ENCODE measurements at regions not wholly inside any gene's neighbourhood (a gene's known extent, or its start where the extent isn't known, plus 50 kb on each side); places are given as distances from the start of the nearest gene placed in this dataset.

GRCh38 chr13:73715114-73715910 is 418.9 kb downstream of the KLF12 start:
- Histone ChIP-seq H3K9me3 (no peaks in the 10 kb centered on the region), H3K27me3 (no peaks in the 10 kb centered on the region), H3K36me3 (no peaks in the 10 kb centered on the region), H3K27ac (peak overlapping the region; percentile 22), H3K4me3 (no peak overlapping the region), H3K9ac (ENCODE audit: low read depth in 2 of 2, low read length in 2 of 2) (peak overlapping the region in 1 of 2 donors; percentile 29), H3K4me1 (no peaks in the 10 kb centered on the region)
- intact Hi-C loops (cut with DNase I): loop anchor here (10.0 kb wide), 1 partner anchor 661 kb away; the partner anchor contains the start of gene KLF5
- no peak for TF ChIP-seq CTCF (IDR thresholded peaks at IDR 0.05)
- no peak for DNase-seq

GRCh38 chr13:73714522-73714921 is 419.7 kb downstream of the KLF12 start:
- H3K9ac ChIP-seq (ENCODE audit: low read depth in 2 of 2, low read length in 2 of 2): no peak overlapping the region
- no peaks in the 10 kb centered on the region for H3K36me3 ChIP-seq
- H3K9me3 ChIP-seq: no peaks in the 10 kb centered on the region
- DNase-seq: no peak
- no peak overlapping the region for H3K4me3 ChIP-seq
- no peak overlapping the region for H3K27ac ChIP-seq
- intact Hi-C loops (cut with DNase I): loop anchor here (10.0 kb wide), 1 partner anchor 660 kb away; the partner anchor contains the start of gene KLF5
- no peaks in the 10 kb centered on the region for H3K27me3 ChIP-seq
- no peaks in the 10 kb centered on the region for H3K4me1 ChIP-seq
- TF ChIP-seq CTCF (IDR thresholded peaks at IDR 0.05): no peak

GRCh38 chr13:73708393-73708985 is 425.7 kb downstream of the KLF12 start:
- DNase-seq: peak; percentile 77
- H3K9me3 ChIP-seq: no peaks in the 10 kb centered on the region
- H3K27me3 ChIP-seq: no peaks in the 10 kb centered on the region
- TF ChIP-seq CTCF (IDR thresholded peaks at IDR 0.05): peak; percentile 65
- no peaks in the 10 kb centered on the region for H3K36me3 ChIP-seq
- no peak overlapping the region for H3K4me3 ChIP-seq
- H3K4me1 ChIP-seq: no peaks in the 10 kb centered on the region
- no peak overlapping the region for H3K9ac ChIP-seq (ENCODE audit: low read depth in 2 of 2, low read length in 2 of 2)
- no peak overlapping the region for H3K27ac ChIP-seq
- intact Hi-C loops (cut with DNase I): loop anchor here (5.0 to 10.0 kb wide), 2 partner anchors 514 to 901 kb away; no protein-coding TSS in a partner anchor

- Histone ChIP-seq H3K4me3 (no peak overlapping the region), H3K9ac (ENCODE audit: low read depth in 2 of 2, low read length in 2 of 2) (no peak overlapping the region), H3K27ac (no peak overlapping the region), H3K27me3 (no peaks in the 10 kb centered on the region), H3K9me3 (no peaks in the 10 kb centered on the region), H3K36me3 (no peaks in the 10 kb centered on the region), H3K4me1 (no peaks in the 10 kb centered on the region)
- TF ChIP-seq CTCF (IDR thresholded peaks at IDR 0.05): no peak
- intact Hi-C loops (cut with DNase I): loop anchor here (10.0 kb wide), 1 partner anchor 510 kb away; no protein-coding TSS in a partner anchor
- DNase-seq: no peak
Measured at GRCh38 chr13:73704587-73704986, 429.6 kb downstream of the KLF12 start.

- no peak for TF ChIP-seq CTCF (IDR thresholded peaks at IDR 0.05)
- no peaks in the 10 kb centered on the region for H3K4me1 ChIP-seq
- no peak overlapping the region for H3K9ac ChIP-seq (ENCODE audit: low read depth in 2 of 2, low read length in 2 of 2)
- no peaks in the 10 kb centered on the region for H3K9me3 ChIP-seq
- intact Hi-C loops (cut with DNase I): loop anchor here (10.0 kb wide), 1 partner anchor 509 kb away; no protein-coding TSS in a partner anchor
- H3K36me3 ChIP-seq: no peaks in the 10 kb centered on the region
- H3K4me3 ChIP-seq: no peak overlapping the region
- no peak for DNase-seq
- no peaks in the 10 kb centered on the region for H3K27me3 ChIP-seq
- H3K27ac ChIP-seq: peak overlapping the region; percentile 36
Measured at GRCh38 chr13:73703606-73704005, 430.6 kb downstream of the KLF12 start.

All from colonic mucosa (tissue), 4 donors.